Endothelial cell (in vitro differentiated cells): ENCODE measurements at regions not wholly inside any gene's neighbourhood (a gene's known extent, or its start where the extent isn't known, plus 50 kb on each side); places are given as distances from the start of the nearest gene placed in this dataset.

Experiments used
- DNase-seq: peaks from one replicate; pipeline ENCODE4 v3.0.0; 2021; ENCODE audit warnings: low spot score
- H3K27ac Mint-ChIP-seq: one replicate; pipeline ENCODE4 v1.8.0; 2021; ENCODE audit warnings: mixed read lengths, inconsistent platforms; ENCODE audit not compliant: unreplicated experiment
- H3K27me3 Mint-ChIP-seq: one replicate; pipeline ENCODE4 v1.8.0; 2021; ENCODE audit warnings: mild to moderate bottlenecking, moderate library complexity, mixed read lengths, inconsistent platforms; ENCODE audit not compliant: unreplicated experiment
- H3K36me3 Mint-ChIP-seq: one replicate; pipeline ENCODE4 v1.8.0; 2021; ENCODE audit warnings: mild to moderate bottlenecking, low read depth, mixed read lengths, inconsistent platforms; ENCODE audit not compliant: unreplicated experiment
- H3K4me1 Mint-ChIP-seq: one replicate; pipeline ENCODE4 v1.8.0; 2021; ENCODE audit warnings: mild to moderate bottlenecking, mixed read lengths, inconsistent platforms; ENCODE audit not compliant: unreplicated experiment
- H3K4me3 Mint-ChIP-seq: one replicate; pipeline ENCODE4 v1.8.0; 2021; ENCODE audit warnings: mild to moderate bottlenecking, mixed read lengths, inconsistent platforms; ENCODE audit not compliant: unreplicated experiment
- H3K9me3 Mint-ChIP-seq: one replicate; pipeline ENCODE4 v1.8.0; 2021; ENCODE audit warnings: mixed read lengths, inconsistent platforms; ENCODE audit not compliant: unreplicated experiment
- TF ChIP-seq, protein P1 (sequence below): fragments of 200-600 bp; sonication (generic); IDR thresholded peaks from one replicate; pipeline ENCODE4 v1.5.0; 2021; ENCODE audit warnings: antibody characterized with exemption; ENCODE audit not compliant: unreplicated experiment

DNA sequence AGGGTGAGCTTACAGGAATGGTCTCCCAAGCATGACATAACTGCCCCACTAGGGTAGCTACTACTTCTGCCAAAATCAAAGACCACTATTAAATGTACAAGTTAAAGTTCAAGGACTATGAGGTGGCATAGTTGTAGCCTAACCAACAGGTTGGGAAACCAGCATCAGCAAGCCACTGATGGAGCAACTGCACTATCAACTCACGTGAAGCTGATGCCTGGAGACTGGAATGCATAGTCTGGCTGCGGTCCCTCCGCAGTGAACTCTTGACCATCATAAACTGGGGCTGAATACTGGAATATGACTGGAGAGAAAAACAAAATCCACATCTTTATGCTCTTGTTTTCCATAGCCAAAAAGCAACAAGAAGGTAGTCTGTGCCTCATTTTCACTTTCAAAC, 541.4 kb downstream of the DNAJB9 start:
- H3K4me3 Mint-ChIP-seq = no peak overlapping the region
- no peak for DNase-seq
- TF ChIP-seq, protein P1, sequence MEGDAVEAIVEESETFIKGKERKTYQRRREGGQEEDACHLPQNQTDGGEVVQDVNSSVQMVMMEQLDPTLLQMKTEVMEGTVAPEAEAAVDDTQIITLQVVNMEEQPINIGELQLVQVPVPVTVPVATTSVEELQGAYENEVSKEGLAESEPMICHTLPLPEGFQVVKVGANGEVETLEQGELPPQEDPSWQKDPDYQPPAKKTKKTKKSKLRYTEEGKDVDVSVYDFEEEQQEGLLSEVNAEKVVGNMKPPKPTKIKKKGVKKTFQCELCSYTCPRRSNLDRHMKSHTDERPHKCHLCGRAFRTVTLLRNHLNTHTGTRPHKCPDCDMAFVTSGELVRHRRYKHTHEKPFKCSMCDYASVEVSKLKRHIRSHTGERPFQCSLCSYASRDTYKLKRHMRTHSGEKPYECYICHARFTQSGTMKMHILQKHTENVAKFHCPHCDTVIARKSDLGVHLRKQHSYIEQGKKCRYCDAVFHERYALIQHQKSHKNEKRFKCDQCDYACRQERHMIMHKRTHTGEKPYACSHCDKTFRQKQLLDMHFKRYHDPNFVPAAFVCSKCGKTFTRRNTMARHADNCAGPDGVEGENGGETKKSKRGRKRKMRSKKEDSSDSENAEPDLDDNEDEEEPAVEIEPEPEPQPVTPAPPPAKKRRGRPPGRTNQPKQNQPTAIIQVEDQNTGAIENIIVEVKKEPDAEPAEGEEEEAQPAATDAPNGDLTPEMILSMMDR = no peak
- no peak overlapping the region for H3K27ac Mint-ChIP-seq
- no peaks in the 10 kb centered on the region for H3K9me3 Mint-ChIP-seq
- H3K4me1 Mint-ChIP-seq = no peaks in the 10 kb centered on the region
- H3K36me3 Mint-ChIP-seq = no peaks in the 10 kb centered on the region
- no peaks in the 10 kb centered on the region for H3K27me3 Mint-ChIP-seq

DNA sequence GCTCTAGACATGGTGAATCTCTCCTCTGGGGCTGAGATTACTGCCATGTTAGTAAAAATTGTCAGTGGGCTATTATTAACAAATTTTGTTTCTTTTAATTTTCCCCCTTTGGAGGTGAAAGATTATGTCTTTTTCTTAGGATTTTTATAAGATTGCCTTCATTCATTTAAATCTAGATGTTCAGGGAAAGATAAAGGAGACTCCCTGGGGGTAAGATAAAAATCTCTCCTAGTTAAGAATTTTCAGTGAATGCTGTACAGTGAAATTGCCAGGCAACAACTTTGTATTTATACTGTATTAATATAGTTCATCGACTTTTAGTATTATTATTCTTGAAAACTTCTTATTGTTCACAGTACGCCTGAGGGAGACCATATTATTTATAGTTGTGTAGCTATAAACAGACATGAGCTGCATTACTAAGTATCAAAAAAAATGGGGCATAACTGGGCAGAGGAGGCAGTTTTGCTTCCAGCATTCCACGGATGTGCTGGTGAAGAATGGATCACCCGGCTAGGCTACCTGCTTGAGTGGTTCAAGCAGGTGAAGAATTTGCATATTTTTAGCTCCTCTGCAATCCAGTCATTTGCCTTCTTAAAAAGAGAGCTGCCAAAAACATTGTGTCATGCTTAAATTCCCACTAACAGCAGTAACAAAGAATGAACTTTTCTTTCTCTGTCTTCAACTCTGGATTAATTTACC, 552.1 kb downstream of the DNAJB9 start:
- no peak overlapping the region for H3K4me3 Mint-ChIP-seq
- TF ChIP-seq, protein P1 = no peak
- DNase-seq = no peak
- H3K36me3 Mint-ChIP-seq = no peaks in the 10 kb centered on the region
- no peaks in the 10 kb centered on the region for H3K9me3 Mint-ChIP-seq
- no peaks in the 10 kb centered on the region for H3K27me3 Mint-ChIP-seq
- H3K27ac Mint-ChIP-seq = no peak overlapping the region
- peaks cover 14% of the 10 kb centered on the region for H3K4me1 Mint-ChIP-seq

DNA sequence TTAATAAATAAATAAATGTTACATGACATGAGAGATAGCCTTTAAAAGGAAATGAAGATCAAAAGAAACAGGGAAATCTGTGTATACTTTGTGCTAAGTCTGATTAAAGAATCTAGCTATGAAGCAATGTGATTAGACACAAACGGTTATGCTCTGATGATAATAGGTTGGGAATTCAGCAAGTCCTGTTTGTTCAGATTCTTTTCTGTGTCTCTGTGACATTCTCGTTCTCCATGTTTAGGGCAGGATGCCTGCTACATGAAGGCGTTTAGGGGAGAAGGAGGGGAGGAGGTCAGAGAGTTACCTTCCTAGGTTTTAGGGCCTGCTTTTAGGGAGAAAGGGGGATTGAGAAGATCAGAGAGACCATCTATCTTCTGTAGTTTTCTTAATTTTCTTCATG, 555.3 kb downstream of the DNAJB9 start:
- peaks cover 1% of the 10 kb centered on the region for H3K27me3 Mint-ChIP-seq
- H3K9me3 Mint-ChIP-seq = no peaks in the 10 kb centered on the region
- TF ChIP-seq, protein P1 = no peak
- H3K36me3 Mint-ChIP-seq = no peaks in the 10 kb centered on the region
- no peak overlapping the region for H3K27ac Mint-ChIP-seq
- no peak for DNase-seq
- H3K4me1 Mint-ChIP-seq = peaks cover 20% of the 10 kb centered on the region
- H3K4me3 Mint-ChIP-seq = no peak overlapping the region

DNA sequence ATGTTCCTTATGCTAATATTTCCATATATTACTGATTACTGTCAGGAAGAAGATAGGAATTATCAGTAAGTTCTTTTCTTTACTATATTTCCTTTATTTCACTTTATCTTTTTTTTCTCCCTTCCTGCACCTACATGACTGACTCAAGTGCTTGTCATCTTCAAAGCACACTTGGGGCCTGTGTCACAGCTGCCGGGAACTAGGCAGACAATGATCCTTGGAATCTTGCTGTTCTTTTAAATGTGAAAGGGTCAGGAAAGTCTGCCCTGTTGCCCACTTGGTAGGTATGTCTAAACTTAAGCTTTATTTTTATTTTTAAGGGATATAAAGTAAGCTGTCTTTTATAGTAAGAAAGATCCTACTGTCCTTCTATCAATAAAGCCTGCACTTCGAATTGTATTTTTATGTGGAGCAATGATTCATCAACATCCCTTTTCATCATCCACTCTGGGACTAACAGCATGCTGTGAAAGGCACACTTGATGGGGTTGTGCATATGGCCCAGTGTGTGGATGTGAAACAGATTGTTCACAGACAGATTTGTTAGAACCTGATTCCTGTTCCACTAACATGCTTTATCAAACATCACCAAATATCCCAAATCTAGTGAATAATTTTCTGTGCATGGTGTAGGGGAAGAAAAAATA, 556.9 kb downstream of the DNAJB9 start:
- DNase-seq = no peak
- H3K27me3 Mint-ChIP-seq = peaks cover 1% of the 10 kb centered on the region
- H3K36me3 Mint-ChIP-seq = no peaks in the 10 kb centered on the region
- peak overlapping the region; percentile 20 for H3K27ac Mint-ChIP-seq
- TF ChIP-seq, protein P1 = no peak
- H3K4me1 Mint-ChIP-seq = peaks cover 26% of the 10 kb centered on the region
- no peak overlapping the region for H3K4me3 Mint-ChIP-seq
- no peaks in the 10 kb centered on the region for H3K9me3 Mint-ChIP-seq

DNA sequence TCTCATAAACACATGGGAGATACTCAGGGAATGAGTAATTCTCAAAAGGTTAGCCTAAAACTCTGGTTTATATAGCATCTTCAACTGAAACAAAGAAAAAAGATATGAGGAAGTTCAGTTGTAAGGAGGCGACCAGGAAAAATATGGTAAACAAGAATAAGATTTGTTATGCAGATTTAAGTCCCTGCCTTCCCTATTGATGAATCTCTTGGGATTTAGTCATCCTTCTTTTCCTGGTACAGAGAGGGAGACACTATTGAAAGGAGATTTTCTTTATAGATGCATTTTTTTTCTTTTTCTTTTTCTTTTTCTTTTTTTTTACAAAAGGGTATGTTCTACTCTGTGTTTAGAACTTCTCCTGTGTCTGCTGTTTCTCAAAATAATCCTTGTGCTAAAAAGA, 557.5 kb downstream of the DNAJB9 start:
- TF ChIP-seq, protein P1 = no peak
- peaks cover 1% of the 10 kb centered on the region for H3K27me3 Mint-ChIP-seq
- H3K27ac Mint-ChIP-seq = peak overlapping the region; percentile 20
- H3K36me3 Mint-ChIP-seq = no peaks in the 10 kb centered on the region
- peaks cover 30% of the 10 kb centered on the region for H3K4me1 Mint-ChIP-seq
- H3K9me3 Mint-ChIP-seq = no peaks in the 10 kb centered on the region
- no peak overlapping the region for H3K4me3 Mint-ChIP-seq
- DNase-seq = no peak
